NB4 (cell line): ENCODE measurements at regions not wholly inside any gene's neighbourhood (a gene's known extent, or its start where the extent isn't known, plus 50 kb on each side); places are given as distances from the start of the nearest gene placed in this dataset.
"Not testable (repeated sequence)": the region's sequence is repeated elsewhere in the genome, so short reads cannot be mapped to it uniquely, and the experiment has no call there.

ENCODE experiments used
- DNase-seq: peaks from one replicate; pipeline ENCODE4 v3.0.0; 2010; ENCODE audit warnings: low read depth
- H3K4me3 ChIP-seq: one replicate; pipeline ENCODE4 v1.5.1; 2011; ENCODE audit warnings: mild to moderate bottlenecking, low read depth, low read length, moderate library complexity
- MYC ChIP-seq: IDR thresholded peaks from 2 replicates; pipeline ENCODE4 v1.6.1; 2011; ENCODE audit warnings: low read depth, low read length
- POLR2A ChIP-seq: IDR thresholded peaks from 2 replicates; pipeline ENCODE4 v1.6.1; 2011; ENCODE audit warnings: mild to moderate bottlenecking; ENCODE audit not compliant: insufficient read length; ENCODE audit errors: extremely low read depth
- TF ChIP-seq, protein P1 (sequence below): IDR thresholded peaks from 2 replicates; pipeline ENCODE4 v1.6.1; 2011; ENCODE audit warnings: low read depth, low read length
- TF ChIP-seq, protein P2 (sequence below): IDR thresholded peaks from one replicate; pipeline ENCODE4 v1.5.1; 2012; ENCODE audit warnings: low read depth, low read length

DNA sequence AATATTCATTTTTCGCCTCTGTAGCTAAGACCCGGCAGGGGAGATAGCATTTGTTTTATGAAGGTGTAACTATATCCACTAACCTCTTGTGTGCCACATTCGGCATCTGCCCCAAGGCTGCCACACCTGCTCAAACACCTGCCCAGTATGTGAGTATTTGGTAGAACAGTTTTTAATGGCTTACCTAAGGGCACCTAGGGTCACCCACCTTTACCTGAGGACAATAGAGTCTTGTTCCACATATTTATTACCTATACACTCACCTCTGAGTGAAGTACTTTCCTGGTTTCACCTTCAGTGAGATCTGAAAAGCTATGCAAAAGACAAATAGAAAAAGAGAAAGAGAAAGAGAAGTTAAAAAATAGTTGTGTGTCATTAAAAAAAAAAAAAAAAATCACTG is 68.0 kb upstream of the PIP5K1B start:
- no peak for DNase-seq
- no peak overlapping the region for H3K4me3 ChIP-seq
- TF ChIP-seq, protein P1, sequence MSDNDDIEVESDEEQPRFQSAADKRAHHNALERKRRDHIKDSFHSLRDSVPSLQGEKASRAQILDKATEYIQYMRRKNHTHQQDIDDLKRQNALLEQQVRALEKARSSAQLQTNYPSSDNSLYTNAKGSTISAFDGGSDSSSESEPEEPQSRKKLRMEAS: no peak
- TF ChIP-seq MYC (no peak), POLR2A (no peak)
- TF ChIP-seq, protein P2, sequence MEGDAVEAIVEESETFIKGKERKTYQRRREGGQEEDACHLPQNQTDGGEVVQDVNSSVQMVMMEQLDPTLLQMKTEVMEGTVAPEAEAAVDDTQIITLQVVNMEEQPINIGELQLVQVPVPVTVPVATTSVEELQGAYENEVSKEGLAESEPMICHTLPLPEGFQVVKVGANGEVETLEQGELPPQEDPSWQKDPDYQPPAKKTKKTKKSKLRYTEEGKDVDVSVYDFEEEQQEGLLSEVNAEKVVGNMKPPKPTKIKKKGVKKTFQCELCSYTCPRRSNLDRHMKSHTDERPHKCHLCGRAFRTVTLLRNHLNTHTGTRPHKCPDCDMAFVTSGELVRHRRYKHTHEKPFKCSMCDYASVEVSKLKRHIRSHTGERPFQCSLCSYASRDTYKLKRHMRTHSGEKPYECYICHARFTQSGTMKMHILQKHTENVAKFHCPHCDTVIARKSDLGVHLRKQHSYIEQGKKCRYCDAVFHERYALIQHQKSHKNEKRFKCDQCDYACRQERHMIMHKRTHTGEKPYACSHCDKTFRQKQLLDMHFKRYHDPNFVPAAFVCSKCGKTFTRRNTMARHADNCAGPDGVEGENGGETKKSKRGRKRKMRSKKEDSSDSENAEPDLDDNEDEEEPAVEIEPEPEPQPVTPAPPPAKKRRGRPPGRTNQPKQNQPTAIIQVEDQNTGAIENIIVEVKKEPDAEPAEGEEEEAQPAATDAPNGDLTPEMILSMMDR: no peak

DNA sequence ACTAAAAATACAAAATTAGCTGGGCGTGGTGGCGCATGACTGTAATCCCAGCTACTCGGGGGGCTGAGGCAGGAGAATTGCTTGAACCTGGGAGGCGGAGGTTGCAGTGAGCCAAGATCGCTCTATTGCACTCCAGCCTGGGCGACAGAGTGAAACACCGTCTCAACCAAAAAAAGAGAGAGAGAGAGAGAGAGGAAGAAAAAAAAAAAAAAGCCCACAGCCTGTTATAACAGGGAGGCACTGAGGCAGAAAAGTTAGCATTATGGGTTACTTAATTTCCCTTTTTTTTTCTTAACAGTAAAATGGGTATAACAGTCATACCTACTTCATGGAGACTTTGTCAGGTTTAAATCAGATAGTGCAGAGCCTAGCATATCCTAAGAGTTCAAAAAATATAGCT is 65.8 kb upstream of the PIP5K1B start:
- DNase-seq, H3K4me3 ChIP-seq: not testable (repeated sequence)

DNA sequence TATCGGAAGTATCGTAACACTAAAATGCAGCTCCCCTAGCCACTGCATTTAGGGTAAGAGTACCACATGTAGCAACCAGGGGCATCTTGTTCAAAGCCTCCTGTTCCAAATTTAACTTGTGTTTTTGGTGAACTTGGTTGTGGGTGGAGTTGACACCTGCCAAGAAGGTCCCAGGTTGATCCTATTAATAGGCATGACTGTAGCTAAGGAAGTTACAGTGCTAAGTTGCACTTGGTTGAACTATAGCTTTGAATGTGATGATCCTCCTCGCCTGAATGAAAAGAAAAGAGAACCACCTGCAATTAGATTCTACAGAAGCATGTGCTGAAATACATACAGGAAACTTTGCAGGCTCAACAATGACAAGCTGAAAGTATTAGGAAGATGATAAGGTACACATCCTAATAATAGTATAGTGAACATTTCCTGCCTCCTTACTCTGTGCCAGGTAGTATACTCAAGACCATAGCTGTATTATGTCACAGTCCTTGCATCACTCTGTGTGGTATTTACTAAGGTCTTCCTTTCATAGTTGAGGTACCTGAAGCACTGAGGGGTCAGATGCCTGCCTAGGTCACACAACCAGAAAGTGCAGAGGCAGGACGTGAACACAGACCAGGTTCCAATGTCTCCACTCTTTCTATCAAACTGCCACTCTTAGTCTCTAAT is 64.5 kb upstream of the PIP5K1B start:
- no peak overlapping the region for H3K4me3 ChIP-seq
- TF ChIP-seq, protein P2: no peak
- TF ChIP-seq, protein P1: no peak
- TF ChIP-seq MYC: no peak
- TF ChIP-seq POLR2A: no peak

DNA sequence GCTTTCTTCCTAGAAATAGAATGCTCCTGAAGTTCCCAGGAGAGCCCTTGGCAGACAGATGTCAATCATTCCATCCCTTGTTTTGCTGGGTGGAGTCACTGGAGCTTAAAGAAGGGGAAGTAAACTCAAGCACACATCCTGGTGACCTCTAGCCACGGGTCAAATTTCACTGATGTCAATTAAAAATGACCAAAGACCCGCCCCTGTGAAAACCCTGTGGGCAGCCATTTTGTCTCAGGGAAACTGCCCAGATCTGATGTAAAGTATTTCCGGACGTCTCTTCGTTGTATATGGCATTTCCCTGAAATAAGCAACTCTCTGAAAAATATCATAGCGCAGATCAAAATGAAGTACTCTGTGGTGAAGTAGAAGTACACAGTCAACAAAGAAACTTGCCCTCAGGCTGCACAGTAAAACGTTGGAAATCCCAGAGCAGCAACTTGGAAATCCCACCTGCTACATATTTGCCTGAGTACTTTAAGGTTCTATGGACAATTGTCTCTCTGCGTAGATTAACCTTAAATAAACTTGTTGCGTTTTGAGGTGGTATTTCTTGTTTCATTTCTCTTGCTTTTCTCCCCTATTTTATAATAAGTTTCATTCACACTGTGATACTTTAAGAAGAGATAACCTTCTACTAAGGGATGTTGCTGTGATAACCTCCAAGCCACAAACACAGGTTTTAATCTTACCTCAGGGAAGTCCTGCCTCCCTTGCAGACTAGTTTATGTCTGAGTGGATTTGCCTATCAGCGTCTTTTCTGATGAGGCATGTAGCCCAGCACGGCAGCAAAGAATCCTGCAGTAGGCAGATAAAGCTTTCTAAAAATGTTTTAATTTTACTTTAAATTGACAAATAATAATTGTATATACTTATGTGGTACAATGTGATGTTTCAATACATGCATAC is 60.9 kb upstream of the PIP5K1B start:
- DNase-seq: peak; percentile 20
- TF ChIP-seq MYC (no peak), POLR2A (no peak)
- TF ChIP-seq, protein P1: no peak
- TF ChIP-seq, protein P2: no peak
- H3K4me3 ChIP-seq: no peak overlapping the region

More for the DNA sequence above, 64.5 kb upstream of the PIP5K1B start:
- DNase-seq: no peak

DNA sequence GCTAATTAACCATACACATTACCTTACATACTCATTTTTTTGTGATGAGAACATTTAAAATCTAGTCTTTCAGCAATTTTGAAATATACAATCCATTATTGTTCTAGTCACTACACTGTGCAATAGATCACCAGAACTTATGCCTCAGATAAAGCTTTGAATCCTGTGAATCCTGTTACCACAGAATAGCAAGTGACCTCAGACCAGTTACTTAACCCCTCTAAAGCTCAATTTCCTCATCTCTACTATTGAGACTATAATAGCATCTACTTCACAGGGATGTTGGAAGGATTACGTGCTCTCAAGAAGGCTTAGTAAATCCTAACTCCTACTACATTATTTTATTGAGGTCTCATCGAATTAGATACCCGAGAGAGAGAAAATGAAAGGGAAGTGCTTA is 60.2 kb upstream of the PIP5K1B start:
- DNase-seq: no peak
- TF ChIP-seq MYC (no peak), POLR2A (no peak)
- TF ChIP-seq, protein P2: no peak
- TF ChIP-seq, protein P1: no peak

DNA sequence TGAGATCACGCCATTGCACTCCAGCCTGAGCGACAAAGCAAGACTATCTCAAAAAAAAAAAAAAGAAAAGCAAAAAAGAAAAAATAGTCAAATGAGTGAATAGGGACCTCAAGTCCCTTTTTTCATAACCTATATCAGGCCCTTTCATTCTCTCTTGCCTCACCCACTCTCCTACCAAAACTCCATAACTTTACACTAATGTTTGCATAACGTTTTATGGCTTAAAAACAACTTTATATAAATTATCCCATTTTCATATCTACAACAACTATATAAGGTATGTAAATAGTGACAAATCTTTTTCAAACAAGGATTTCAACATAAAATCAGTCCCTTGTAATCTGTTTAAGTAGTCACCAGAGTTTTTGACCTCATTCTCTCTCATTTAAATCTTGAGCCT is 56.9 kb upstream of the PIP5K1B start:
- TF ChIP-seq, protein P2: no peak
- TF ChIP-seq, protein P1: no peak
- TF ChIP-seq POLR2A: no peak
- TF ChIP-seq MYC: no peak
- H3K4me3 ChIP-seq: no peak overlapping the region
- no peak for DNase-seq

More for the DNA sequence above, 60.2 kb upstream of the PIP5K1B start:
- no peak overlapping the region for H3K4me3 ChIP-seq
